H1 (cell line): ENCODE measurements at regions not wholly inside any gene's neighbourhood (a gene's known extent, or its start where the extent isn't known, plus 50 kb on each side); places are given as distances from the start of the nearest gene placed in this dataset.

Experiments
- JUN ChIP-seq: IDR thresholded peaks from 2 replicates; pipeline ENCODE4 v1.6.1; 2011; ENCODE audit warnings: low read depth, mild to moderate bottlenecking, improper control_type of control experiment, low read length
- TAF1 ChIP-seq: IDR thresholded peaks from 2 replicates; pipeline ENCODE4 v1.6.1; 2011; ENCODE audit warnings: mild to moderate bottlenecking, low read depth, low read length
- ZNF274 ChIP-seq: IDR thresholded peaks from 2 replicates; pipeline ENCODE4 v1.7.0; 2012; ENCODE audit warnings: low read length, borderline replicate concordance; ENCODE audit errors: extremely low read depth

GRCh38 chrX:131746491-131746968, 202.7 kb downstream of the OR13H1 start:
- TF ChIP-seq TAF1 (no peak), JUN (no peak), ZNF274 (no peak)
